Mammary epithelial cell (primary cell): ENCODE measurements at regions not wholly inside any gene's neighbourhood (a gene's known extent, or its start where the extent isn't known, plus 50 kb on each side); places are given as distances from the start of the nearest gene placed in this dataset.

Source experiments
- CTCF ChIP-seq, 2 donors: IDR thresholded peaks in 1 of 2; conservative IDR thresholded peaks in 1 of 2; 2 replicates each; pipeline ENCODE4 v1.5.1; 2011 to 2012; ENCODE audit warnings: inconsistent platforms in 2 of 2, low read length in 2 of 2, mild to moderate bottlenecking in 2 of 2, control low read depth in 1 of 2, low read depth in 1 of 2; ENCODE audit not compliant: insufficient read depth in 1 of 2; ENCODE audit errors: extremely low read depth in 1 of 2
- EZH2 ChIP-seq: IDR thresholded peaks from 2 replicates; pipeline ENCODE4 v1.6.1; 2012; ENCODE audit warnings: low read length, inconsistent platforms, borderline replicate concordance

GRCh38 chr3:113096188-113096892 lies 105.6 kb downstream of the GTPBP8 start:
- no peak for TF ChIP-seq CTCF (conservative IDR thresholded peaks at IDR 0.05 in 1 of 2, IDR thresholded peaks at IDR 0.05 in 1 of 2; ENCODE audit: extremely low read depth in 1 of 2, insufficient read depth in 1 of 2, low read depth in 1 of 2, low read length in 2 of 2)
- no peak for TF ChIP-seq EZH2
